SU-DHL-6 (cell line): ENCODE measurements at regions not wholly inside any gene's neighbourhood (a gene's known extent, or its start where the extent isn't known, plus 50 kb on each side); places are given as distances from the start of the nearest gene placed in this dataset.

ENCODE experiments used
- EZH2phosphoT487 ChIP-seq: fragments of 200-600 bp; sonication (generic), shearing (Covaris generic); conservative IDR thresholded peaks from 2 replicates; pipeline ENCODE4 v1.6.1; 2018; ENCODE audit warnings: mild to moderate bottlenecking, antibody characterized with exemption, low read length, moderate library complexity, mixed read lengths
- TF ChIP-seq, protein P1 (sequence below): fragments of 200-600 bp; sonication (generic); IDR thresholded peaks from one replicate; pipeline ENCODE4 v1.5.1; 2017; ENCODE audit warnings: antibody characterized with exemption, mild to moderate bottlenecking, low read length, moderate library complexity; ENCODE audit not compliant: insufficient read depth, poor library complexity, severe bottlenecking

DNA sequence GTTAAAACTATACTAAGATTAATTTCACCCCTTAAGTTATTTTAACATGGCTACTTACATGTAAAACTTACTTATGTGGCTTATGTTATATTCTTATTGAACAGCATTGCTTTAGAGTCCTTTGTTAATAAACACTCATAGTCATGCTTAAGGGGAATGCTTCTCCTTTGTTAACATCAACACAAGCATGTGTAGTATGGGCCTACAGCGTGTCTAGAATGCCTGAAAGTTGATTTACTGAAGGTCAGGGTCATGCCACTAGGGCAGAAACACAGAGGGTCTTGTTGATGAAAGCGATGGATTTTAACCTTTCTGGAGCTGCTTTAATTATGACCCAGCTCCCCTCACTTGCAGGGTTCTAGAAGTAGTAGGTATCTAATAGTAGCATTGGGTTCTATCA, 159.8 kb upstream of the DLX2 start:
- TF ChIP-seq, protein P1, sequence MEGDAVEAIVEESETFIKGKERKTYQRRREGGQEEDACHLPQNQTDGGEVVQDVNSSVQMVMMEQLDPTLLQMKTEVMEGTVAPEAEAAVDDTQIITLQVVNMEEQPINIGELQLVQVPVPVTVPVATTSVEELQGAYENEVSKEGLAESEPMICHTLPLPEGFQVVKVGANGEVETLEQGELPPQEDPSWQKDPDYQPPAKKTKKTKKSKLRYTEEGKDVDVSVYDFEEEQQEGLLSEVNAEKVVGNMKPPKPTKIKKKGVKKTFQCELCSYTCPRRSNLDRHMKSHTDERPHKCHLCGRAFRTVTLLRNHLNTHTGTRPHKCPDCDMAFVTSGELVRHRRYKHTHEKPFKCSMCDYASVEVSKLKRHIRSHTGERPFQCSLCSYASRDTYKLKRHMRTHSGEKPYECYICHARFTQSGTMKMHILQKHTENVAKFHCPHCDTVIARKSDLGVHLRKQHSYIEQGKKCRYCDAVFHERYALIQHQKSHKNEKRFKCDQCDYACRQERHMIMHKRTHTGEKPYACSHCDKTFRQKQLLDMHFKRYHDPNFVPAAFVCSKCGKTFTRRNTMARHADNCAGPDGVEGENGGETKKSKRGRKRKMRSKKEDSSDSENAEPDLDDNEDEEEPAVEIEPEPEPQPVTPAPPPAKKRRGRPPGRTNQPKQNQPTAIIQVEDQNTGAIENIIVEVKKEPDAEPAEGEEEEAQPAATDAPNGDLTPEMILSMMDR: no peak
- no peak for TF ChIP-seq EZH2phosphoT487
